CD4-positive, alpha-beta memory T cell (primary cell): ENCODE measurements at regions not wholly inside any gene's neighbourhood (a gene's known extent, or its start where the extent isn't known, plus 50 kb on each side); places are given as distances from the start of the nearest gene placed in this dataset.
A peak's percentile ranks its signal among the peaks of the same experiment; 100 is the strongest.

ENCODE experiments used
- CTCF ChIA-PET: fragments of 350-600 bp; sonication (Branson Sonifier 250); formaldehyde crosslinking; loops from one replicate; lab custom pipeline; 2021; ENCODE audit warnings: inconsistent platforms; ENCODE audit not compliant: partially characterized antibody; lab: Charles Lee
- POLR2A ChIA-PET: fragments of 350-600 bp; sonication (Branson Sonifier 250); formaldehyde crosslinking; loops from one replicate; lab custom pipeline; 2021; ENCODE audit not compliant: partially characterized antibody; lab: Charles Lee
- DNase-seq, 5 donors: peaks; one replicate each; pipeline versions ENCODE4 v3.0.0 to v3.0.0-alpha.2; 2020 to 2022; ENCODE audit warnings: mixed read lengths in 1 of 5
- H3K27ac ChIP-seq: one replicate; pipeline ENCODE4 v1.7.0; 2013; ENCODE audit warnings: low read depth, low read length
- H3K27me3 ChIP-seq: 2 replicates; pipeline ENCODE4 v1.7.0; 2013; ENCODE audit warnings: mild to moderate bottlenecking, low read length, moderate library complexity; ENCODE audit not compliant: insufficient read depth
- H3K36me3 ChIP-seq: 2 replicates; pipeline ENCODE4 v1.7.0; 2013; ENCODE audit warnings: mild to moderate bottlenecking, low read length, moderate library complexity; ENCODE audit not compliant: insufficient read depth
- H3K4me1 ChIP-seq: 2 replicates; pipeline ENCODE4 v1.7.0; 2013; ENCODE audit warnings: mild to moderate bottlenecking, low read length, moderate library complexity; ENCODE audit not compliant: insufficient read depth
- H3K4me3 ChIP-seq, 2 donors: one replicate each; pipeline ENCODE4 v1.7.0; 2013; ENCODE audit warnings: low read length in 2 of 2, mild to moderate bottlenecking in 1 of 2
- H3K9me3 ChIP-seq, 2 donors: one replicate each; pipeline ENCODE4 v1.7.0; 2013; ENCODE audit warnings: low read length in 2 of 2, control low read depth in 1 of 2; ENCODE audit not compliant: control insufficient read depth in 1 of 2
- H3K27ac Mint-ChIP-seq, 7 donors: one replicate each; pipeline ENCODE4 v1.8.0; 2020 to 2021; ENCODE audit warnings: mixed read lengths in 7 of 7, mild to moderate bottlenecking in 6 of 7, inconsistent platforms in 3 of 7, moderate library complexity in 3 of 7
- H3K27me3 Mint-ChIP-seq, 2 donors: one replicate each; pipeline ENCODE4 v1.8.0; 2020 to 2021; ENCODE audit warnings: mixed read lengths in 2 of 2
- H3K36me3 Mint-ChIP-seq, 2 donors: one replicate each; pipeline ENCODE4 v1.8.0; 2020 to 2021; ENCODE audit warnings: mixed read lengths in 2 of 2, inconsistent platforms in 1 of 2, mild to moderate bottlenecking in 1 of 2
- H3K4me1 Mint-ChIP-seq, 4 donors: one replicate each; pipeline ENCODE4 v1.8.0; 2020 to 2021; ENCODE audit warnings: mixed read lengths in 4 of 4, mild to moderate bottlenecking in 1 of 4
- H3K4me3 Mint-ChIP-seq, 8 donors: one replicate each; pipeline ENCODE4 v1.8.0; 2020 to 2021; ENCODE audit warnings: mixed read lengths in 8 of 8, mild to moderate bottlenecking in 7 of 8, moderate library complexity in 6 of 8, inconsistent platforms in 3 of 8
- H3K9me3 Mint-ChIP-seq, 8 donors: one replicate each; pipeline ENCODE4 v1.8.0; 2020 to 2021; ENCODE audit warnings: mixed read lengths in 8 of 8, mild to moderate bottlenecking in 5 of 8, inconsistent platforms in 3 of 8, moderate library complexity in 1 of 8
- intact Hi-C: fragments of 100-400 bp; cut with micrococcal nuclease; formaldehyde crosslinking; loops from one replicate; pipeline ENCODE4 v1.15.1; 2023

DNA sequence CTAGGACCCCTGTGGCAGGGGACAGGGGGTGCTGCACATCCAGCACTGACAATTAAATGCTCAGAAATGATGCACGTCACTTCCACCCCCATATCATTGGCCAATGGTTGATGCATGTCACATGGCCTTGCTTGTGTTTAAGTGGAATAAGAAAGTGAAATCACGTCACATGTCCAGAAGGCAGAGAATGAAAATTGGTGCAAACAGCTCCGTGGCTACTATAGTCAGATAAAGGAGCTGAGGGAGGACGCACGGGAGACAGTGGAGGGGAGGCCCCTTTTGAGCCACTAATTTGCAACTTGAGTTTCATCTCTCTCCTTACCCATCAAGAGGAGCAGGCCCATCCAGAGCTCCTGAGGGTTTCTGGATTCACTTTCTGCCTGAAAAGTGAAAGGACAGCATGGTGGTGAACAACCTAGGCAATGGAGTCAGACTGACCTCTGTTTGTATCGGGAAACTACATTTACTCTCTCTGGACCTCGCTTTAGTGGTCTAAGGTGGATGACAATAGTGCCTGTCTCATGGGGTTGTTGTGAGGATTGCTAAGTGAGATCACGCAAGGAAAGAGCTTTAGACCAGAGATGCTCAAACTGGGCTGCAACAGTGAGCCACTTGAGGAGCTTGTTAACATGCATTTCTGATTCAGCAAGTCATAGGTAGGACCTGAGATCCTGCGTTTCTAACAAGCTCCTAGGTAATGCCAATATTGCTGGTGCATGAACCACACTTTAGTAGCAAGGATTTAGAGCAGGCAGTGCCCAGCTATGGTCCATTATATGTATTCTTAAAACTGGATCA, 133.9 kb upstream of the ADRA1B start:
- H3K27ac Mint-ChIP-seq: peak overlapping the region in 1 of 7 donors; percentile 1
- no peak overlapping the region for H3K4me3 ChIP-seq
- H3K36me3 Mint-ChIP-seq: no peaks in the 10 kb centered on the region
- POLR2A ChIA-PET: no interaction called here
- H3K9me3 ChIP-seq: no peaks in the 10 kb centered on the region
- peaks cover 6 to 19% of the 10 kb centered on the region in 2 donors for H3K27me3 Mint-ChIP-seq
- no peaks in the 10 kb centered on the region for H3K4me1 Mint-ChIP-seq
- H3K4me3 Mint-ChIP-seq: peak overlapping the region in 1 of 8 donors; percentile 47
- no peak for DNase-seq
- H3K4me1 ChIP-seq: no peaks in the 10 kb centered on the region
- intact Hi-C loops: no loop called here
- H3K27ac ChIP-seq: no peak overlapping the region
- CTCF ChIA-PET: no interaction called here
- H3K36me3 ChIP-seq: no peaks in the 10 kb centered on the region
- no peaks in the 10 kb centered on the region for H3K27me3 ChIP-seq
- H3K9me3 Mint-ChIP-seq: peaks cover 0 to 4% (median 0%) of the 10 kb centered on the region in 8 donors

DNA sequence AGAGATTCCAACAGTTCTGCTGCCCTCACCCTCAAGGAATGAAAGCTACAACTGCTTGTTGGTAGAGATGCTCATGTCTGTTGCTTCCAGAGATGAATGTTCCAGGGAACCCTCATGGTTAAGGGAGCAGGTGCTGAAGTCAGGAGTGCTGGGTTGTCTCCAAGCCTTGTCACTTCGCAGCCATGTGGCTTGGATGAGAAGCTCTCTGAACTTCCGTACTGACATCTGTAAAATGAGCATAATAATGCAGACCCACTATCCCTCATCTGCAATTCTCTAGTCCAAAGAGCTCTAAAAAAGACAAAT, 133.3 kb upstream of the ADRA1B start:
- intact Hi-C loops: no loop called here
- Mint-ChIP-seq H3K9me3 (peaks cover 0 to 4% (median 0%) of the 10 kb centered on the region in 8 donors), H3K4me1 (no peaks in the 10 kb centered on the region), H3K4me3 (no peak overlapping the region), H3K36me3 (no peaks in the 10 kb centered on the region), H3K27me3 (peaks cover 8 to 21% of the 10 kb centered on the region in 2 donors), H3K27ac (no peak overlapping the region)
- no peak for DNase-seq
- H3K9me3 ChIP-seq: no peaks in the 10 kb centered on the region
- H3K36me3 ChIP-seq: no peaks in the 10 kb centered on the region
- no peak overlapping the region for H3K27ac ChIP-seq
- H3K4me3 ChIP-seq: no peak overlapping the region
- CTCF ChIA-PET: no interaction called here
- H3K27me3 ChIP-seq: no peaks in the 10 kb centered on the region
- no peaks in the 10 kb centered on the region for H3K4me1 ChIP-seq
- POLR2A ChIA-PET: no interaction called here

DNA sequence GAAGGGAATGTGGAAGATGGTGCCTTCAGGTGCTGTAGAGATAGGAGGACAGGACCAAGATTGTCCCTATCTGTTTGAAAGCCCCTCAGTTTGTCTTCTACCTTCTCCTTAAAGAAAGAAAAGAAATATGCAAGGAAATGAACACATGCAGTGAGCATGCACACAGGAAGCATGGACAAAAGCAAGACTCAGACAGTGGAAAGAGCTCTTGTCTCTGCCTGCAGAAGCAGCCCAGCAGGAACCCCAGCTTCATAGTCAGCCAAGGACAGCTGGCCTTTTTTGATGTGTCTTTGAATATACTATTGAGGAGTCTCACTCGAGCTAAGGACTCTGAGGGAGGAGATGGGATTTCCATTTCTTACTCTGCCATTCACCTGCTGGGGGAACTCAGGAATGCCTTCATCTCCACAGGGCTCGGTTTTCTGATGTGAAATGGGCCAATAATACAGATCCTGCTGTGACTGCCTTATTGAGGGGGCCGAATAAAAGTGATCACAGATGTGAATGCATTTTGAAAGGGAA, 132.5 kb upstream of the ADRA1B start:
- Mint-ChIP-seq H3K4me3 (no peak overlapping the region), H3K9me3 (peaks cover 0 to 4% (median 0%) of the 10 kb centered on the region in 8 donors), H3K36me3 (no peaks in the 10 kb centered on the region), H3K27ac (no peak overlapping the region), H3K4me1 (no peaks in the 10 kb centered on the region), H3K27me3 (peaks cover 8 to 21% of the 10 kb centered on the region in 2 donors)
- ChIA-PET CTCF (no interaction called here), POLR2A (no interaction called here)
- intact Hi-C loops: no loop called here
- Histone ChIP-seq H3K36me3 (no peaks in the 10 kb centered on the region), H3K27ac (no peak overlapping the region), H3K27me3 (no peaks in the 10 kb centered on the region), H3K4me3 (no peak overlapping the region), H3K9me3 (no peaks in the 10 kb centered on the region), H3K4me1 (no peaks in the 10 kb centered on the region)
- no peak for DNase-seq

DNA sequence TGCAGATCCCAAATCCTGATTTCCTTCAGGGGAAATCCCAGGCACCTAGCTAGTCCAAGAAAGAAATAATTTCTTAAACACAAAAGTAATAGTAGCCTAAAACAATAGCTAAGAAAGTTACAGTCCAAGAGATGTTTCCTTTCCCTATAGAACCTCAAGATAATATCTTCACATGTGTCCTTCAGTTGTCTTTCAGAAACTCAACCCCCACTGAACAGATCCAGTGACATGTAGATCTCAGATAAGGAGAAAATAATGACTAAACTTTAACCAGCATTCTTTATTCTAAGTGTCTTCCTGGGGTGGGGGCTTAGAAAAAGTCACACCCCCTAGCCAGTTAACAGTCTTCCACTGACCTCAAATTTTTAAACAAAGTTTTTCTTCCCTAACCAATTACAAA, 131.3 kb upstream of the ADRA1B start:
- Mint-ChIP-seq H3K36me3 (no peaks in the 10 kb centered on the region), H3K4me1 (no peaks in the 10 kb centered on the region), H3K27me3 (peaks cover 11 to 19% of the 10 kb centered on the region in 2 donors), H3K9me3 (peaks cover 0 to 3% (median 0%) of the 10 kb centered on the region in 8 donors), H3K27ac (no peak overlapping the region), H3K4me3 (no peak overlapping the region)
- Histone ChIP-seq H3K9me3 (no peaks in the 10 kb centered on the region), H3K27ac (no peak overlapping the region), H3K36me3 (no peaks in the 10 kb centered on the region), H3K27me3 (no peaks in the 10 kb centered on the region), H3K4me1 (no peaks in the 10 kb centered on the region), H3K4me3 (no peak overlapping the region)
- intact Hi-C loops: no loop called here
- POLR2A ChIA-PET: no interaction called here
- CTCF ChIA-PET: no interaction called here
- no peak for DNase-seq

DNA sequence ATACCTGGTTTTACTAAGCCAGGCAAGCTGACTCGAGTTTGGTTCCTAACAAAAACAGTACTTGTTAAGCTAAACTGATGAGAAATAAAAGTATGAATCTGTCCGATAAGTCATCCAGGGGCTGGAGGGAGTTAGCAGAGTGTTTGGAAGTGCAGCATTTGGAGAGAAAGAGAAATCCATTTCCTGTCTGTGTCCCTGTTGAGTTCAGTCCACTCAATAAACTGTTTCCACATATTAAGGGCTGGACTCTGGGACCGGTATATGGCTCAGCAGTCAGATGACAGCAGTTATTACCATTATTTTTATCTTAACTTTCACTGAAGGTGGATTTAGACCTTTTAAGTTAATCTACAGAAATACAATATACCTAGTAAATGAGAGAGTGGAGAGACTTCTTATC, 130.6 kb upstream of the ADRA1B start:
- Mint-ChIP-seq H3K9me3 (no peaks in the 10 kb centered on the region), H3K4me3 (no peak overlapping the region), H3K36me3 (no peaks in the 10 kb centered on the region), H3K27me3 (peaks cover 13 to 16% of the 10 kb centered on the region in 2 donors), H3K27ac (no peak overlapping the region), H3K4me1 (no peaks in the 10 kb centered on the region)
- H3K36me3 ChIP-seq: no peaks in the 10 kb centered on the region
- intact Hi-C loops: no loop called here
- ChIA-PET CTCF (no interaction called here), POLR2A (no interaction called here)
- no peak overlapping the region for H3K4me3 ChIP-seq
- H3K4me1 ChIP-seq: no peaks in the 10 kb centered on the region
- H3K27me3 ChIP-seq: no peaks in the 10 kb centered on the region
- H3K9me3 ChIP-seq: no peaks in the 10 kb centered on the region
- H3K27ac ChIP-seq: no peak overlapping the region
- no peak for DNase-seq

DNA sequence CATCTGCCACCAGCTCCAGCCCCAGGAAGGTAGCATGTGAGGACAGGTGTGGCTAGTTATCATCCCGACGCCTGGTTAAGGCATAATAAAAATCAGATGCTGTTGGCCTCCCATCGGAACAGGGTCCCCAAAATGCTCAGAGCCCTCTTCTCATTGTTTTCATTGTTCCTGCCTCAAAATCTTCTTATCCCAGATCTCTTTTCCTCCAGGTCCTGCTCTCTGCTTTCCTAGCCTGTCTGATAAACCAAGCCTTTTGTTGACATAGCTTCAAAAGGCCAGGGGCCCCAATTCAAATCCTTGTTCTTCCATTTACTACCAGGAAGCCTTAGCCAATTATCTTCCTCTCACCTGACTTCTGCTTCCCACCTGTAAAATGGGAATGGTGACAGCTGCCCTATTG, 130.1 kb upstream of the ADRA1B start:
- DNase-seq: no peak
- no peaks in the 10 kb centered on the region for H3K9me3 Mint-ChIP-seq
- CTCF ChIA-PET: no interaction called here
- intact Hi-C loops: no loop called here
- no peaks in the 10 kb centered on the region for H3K4me1 ChIP-seq
- H3K9me3 ChIP-seq: no peaks in the 10 kb centered on the region
- no peak overlapping the region for H3K4me3 Mint-ChIP-seq
- H3K27me3 Mint-ChIP-seq: peaks cover 15% of the 10 kb centered on the region in 2 donors
- H3K27ac Mint-ChIP-seq: no peak overlapping the region
- H3K4me3 ChIP-seq: no peak overlapping the region
- H3K27me3 ChIP-seq: no peaks in the 10 kb centered on the region
- no peaks in the 10 kb centered on the region for H3K36me3 ChIP-seq
- no peaks in the 10 kb centered on the region for H3K36me3 Mint-ChIP-seq
- POLR2A ChIA-PET: no interaction called here
- no peaks in the 10 kb centered on the region for H3K4me1 Mint-ChIP-seq
- no peak overlapping the region for H3K27ac ChIP-seq

DNA sequence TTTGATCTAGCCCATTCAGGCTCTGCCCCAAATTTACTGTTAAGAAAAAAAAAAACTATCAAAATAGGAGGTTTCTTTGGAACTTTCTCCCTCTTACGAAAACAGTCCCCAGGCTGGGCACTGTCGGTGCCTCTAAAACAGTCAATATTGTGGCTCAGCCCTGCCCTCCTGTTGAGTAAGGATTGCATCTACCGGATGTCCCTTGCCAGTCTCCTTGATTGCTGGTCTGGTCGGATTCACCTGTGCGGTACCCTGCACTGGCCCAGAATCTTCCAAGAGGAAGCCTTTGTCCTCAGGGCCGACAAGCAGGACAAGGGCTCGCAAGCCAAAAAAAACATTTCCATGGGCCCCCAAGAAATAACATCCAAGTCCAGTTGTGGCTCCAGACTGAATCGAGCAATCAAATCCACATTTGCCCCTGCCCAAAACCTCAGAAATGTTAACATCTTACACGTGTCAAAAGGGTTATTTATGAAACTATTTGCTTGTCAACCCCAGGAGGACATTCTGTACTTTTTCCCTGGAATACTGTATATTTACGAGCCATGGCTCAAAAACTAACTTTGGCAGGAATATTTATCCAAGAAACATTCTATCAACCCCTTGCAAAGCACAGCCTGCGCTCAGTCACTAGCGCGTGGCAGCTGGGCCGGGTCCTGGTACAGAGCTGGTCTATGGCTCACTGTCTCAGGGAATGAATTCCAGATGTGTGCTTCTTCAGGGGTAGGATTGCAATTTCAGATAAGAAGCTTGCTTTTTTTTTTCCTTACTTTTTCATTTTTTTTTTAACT, 129.2 kb upstream of the ADRA1B start:
- intact Hi-C loops: no loop called here
- no peaks in the 10 kb centered on the region for H3K36me3 ChIP-seq
- POLR2A ChIA-PET: no interaction called here
- H3K4me1 Mint-ChIP-seq: no peaks in the 10 kb centered on the region
- no peak for DNase-seq
- no peaks in the 10 kb centered on the region for H3K36me3 Mint-ChIP-seq
- H3K27me3 Mint-ChIP-seq: peaks cover 15 to 17% of the 10 kb centered on the region in 2 donors
- CTCF ChIA-PET: no interaction called here
- no peaks in the 10 kb centered on the region for H3K27me3 ChIP-seq
- no peak overlapping the region for H3K4me3 Mint-ChIP-seq
- H3K9me3 Mint-ChIP-seq: peaks cover 0 to 2% (median 0%) of the 10 kb centered on the region in 8 donors
- H3K4me3 ChIP-seq: no peak overlapping the region
- H3K27ac Mint-ChIP-seq: no peak overlapping the region
- H3K9me3 ChIP-seq: no peaks in the 10 kb centered on the region
- no peaks in the 10 kb centered on the region for H3K4me1 ChIP-seq
- no peak overlapping the region for H3K27ac ChIP-seq
